ENCODE measurements at regions not wholly inside any gene's neighbourhood (a gene's known extent, or its start where the extent isn't known, plus 50 kb on each side); places are given as distances from the start of the nearest gene placed in this dataset.

DNA sequence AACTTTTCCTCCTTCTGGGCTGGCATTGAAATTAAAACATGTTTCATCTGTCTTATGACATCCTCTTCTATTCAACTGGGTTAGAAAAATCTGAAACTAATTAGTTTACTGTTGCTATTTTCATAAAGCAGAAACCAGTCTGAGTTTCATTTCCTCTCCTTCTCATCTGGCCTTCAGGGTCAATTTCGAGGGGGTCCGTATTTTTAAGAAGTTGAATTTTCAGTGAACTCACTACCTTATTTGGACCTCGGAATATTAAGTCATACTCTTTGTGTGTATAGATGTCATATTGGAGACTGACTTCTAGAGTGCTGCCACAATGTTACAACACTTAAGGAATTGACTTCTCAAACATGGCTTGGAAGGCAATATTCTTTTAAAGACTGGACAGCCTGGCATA is 485.9 kb downstream of the SQOR start:
- DNase-seq: no peak

DNA sequence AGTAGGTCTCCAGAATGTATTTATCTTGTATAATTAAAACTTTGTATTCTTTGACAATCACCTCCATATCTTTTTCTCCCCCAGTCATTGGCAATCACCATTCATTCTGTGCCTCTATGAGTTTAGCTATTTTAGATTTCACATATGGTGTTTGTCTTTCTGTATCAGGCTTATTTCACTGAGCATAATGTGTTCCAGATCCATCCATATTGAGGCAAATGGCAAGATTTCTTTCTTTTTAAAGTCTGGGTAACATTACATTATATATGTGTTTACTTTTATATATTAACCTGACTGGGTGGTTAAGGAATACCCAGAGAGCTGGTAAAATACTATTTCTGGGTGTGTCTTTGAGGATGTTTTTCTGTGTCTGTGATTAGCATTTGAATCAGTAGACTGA is 486.6 kb downstream of the SQOR start:
- no peak for DNase-seq

DNA sequence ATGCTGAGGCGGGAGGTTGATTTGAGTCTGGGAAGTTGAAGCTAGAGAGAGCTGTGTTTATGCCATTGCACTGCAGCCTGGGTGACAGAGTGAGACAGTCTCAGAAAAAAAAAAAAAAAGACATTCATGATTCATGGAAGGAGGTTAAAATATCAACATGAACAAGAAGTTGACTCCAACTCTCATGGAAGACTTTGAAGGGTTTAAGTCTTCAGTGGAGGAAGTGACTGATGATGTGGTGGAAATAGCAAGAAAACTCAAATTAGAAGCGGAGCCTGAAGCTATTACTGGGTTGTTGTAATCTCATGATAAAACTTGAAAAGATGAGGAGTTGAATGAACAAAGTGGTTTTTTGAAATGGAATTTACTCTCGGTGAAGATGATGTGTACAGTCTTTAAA is 491.8 kb downstream of the SQOR start:
- DNase-seq: no peak

- no peak for DNase-seq
Measured at GRCh38 chr15:46127361-46127874, 492.6 kb downstream of the SQOR start.

GRCh38 chr15:46129145-46129544 is 494.3 kb downstream of the SQOR start:
- DNase-seq: no peak

- no peak for DNase-seq
Measured at GRCh38 chr15:46131876-46132275, 497.0 kb downstream of the SQOR start.

DNA sequence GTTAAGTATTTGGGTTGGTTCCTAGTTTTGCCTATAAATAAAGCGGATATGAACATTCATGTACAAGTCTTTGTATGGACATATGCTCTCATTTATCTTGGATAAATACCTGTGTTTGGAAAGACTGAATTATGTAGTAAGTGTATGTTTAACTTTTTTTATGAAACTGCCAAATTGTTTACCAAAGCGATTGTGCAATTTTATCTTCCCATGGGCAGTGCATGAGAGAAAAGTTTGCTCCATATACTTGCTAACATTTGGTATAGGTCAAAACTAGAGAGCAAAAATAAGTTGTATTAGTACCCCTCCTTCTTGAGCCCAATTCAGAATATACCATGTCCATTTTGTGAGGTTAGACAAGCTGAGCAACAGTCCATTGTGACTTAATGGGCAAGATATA is 502.6 kb downstream of the SQOR start:
- no peak for DNase-seq

- DNase-seq: no peak
Measured at GRCh38 chr15:46146002-46146401, 511.2 kb downstream of the SQOR start.

DNA sequence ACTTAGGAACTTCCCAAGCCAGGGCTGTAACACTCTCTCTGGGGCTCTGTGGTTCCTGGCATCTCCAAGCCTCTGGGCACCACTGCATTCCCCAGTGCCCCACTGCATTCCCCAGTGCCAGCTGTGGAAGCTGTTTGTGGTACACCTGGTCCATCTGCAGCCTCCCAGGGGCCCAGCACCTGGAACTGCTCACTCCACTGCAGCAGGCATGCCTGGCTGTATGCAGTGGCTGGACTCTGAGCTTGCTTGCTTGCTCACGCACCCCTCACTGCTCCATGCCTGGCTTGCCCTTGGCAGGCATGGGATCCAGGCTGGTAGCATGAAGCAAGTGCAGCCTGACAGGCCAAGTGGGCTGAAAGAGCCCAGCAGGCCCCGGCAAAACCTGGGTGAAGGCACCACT is 512.1 kb downstream of the SQOR start:
- no peak for DNase-seq

GRCh38 chr15:46151786-46152185 is 517.0 kb downstream of the SQOR start:
- DNase-seq: no peak

DNA sequence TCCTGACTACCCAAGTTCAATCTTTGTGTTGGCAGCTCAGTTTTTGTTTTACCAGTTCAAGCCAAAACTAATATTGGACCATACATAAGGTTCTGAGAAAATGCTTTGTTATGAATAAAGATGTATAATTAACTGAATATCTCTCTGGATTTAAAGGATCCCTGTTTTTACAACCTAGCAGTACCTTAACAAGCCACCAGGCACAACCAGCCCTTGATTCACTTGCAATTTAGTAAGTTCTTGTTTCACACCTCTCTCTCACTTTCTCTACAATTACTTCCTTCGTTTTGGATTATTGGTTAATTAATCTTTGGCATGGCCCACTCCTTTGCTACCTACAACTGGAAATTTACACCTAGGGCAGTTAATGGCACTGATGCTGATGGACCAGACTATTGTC is 531.9 kb downstream of the SQOR start:
- DNase-seq: no peak

- no peak for DNase-seq
Measured at GRCh38 chr15:46170326-46170725, 535.5 kb downstream of the SQOR start.

GRCh38 chr15:46174122-46174521 is 539.3 kb downstream of the SQOR start:
- no peak for DNase-seq

GRCh38 chr15:46177219-46177618 is 542.4 kb downstream of the SQOR start:
- DNase-seq: no peak

DNA sequence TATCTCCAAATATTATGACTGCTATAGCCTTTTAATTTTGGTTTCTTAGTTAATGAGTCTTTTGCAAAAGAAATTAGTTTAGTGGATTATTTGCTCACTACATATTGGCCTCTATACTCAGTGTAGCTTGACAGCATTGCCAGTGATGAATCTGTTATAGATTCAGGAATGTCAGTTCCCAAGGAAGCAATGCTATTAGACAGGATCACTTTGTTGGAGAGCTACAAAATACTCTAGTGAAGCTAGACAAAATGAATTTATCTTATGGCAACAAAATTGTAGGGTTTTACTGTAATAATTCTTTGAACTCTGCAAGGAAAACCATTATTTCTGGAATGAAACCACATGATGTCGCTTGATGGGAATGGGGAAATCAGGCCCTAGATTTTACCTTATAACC is 543.3 kb downstream of the SQOR start:
- no peak for DNase-seq

GRCh38 chr15:46207341-46207740 is 572.5 kb downstream of the SQOR start:
- DNase-seq: no peak

GRCh38 chr15:46213551-46213950 is 578.7 kb downstream of the SQOR start:
- DNase-seq: no peak

DNA sequence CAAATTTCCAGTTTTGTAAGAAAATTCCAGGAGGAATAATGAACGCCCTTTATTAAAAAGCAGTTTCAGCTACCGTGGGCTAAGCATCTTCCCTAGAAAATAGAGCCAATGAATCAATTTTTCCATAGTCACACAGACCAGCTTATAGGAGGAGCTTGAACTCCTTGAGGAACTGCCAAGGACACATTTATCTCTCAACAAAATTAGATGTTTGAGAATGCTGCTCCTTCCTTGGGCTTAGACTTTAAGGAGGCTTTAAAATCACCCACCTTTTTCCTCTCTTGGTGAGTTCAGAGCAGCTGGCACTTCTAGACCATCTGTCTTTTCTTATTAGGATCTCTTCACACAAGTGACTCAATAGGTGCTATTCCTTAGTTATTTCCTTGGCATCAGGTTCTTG is 588.0 kb downstream of the SQOR start:
- DNase-seq: peak; percentile 40

- DNase-seq: no peak
Measured at GRCh38 chr15:46229263-46229662, 594.4 kb downstream of the SQOR start.

GRCh38 chr15:46231786-46232185 is 597.0 kb downstream of the SQOR start:
- DNase-seq: peak; percentile 71

GRCh38 chr15:46232471-46232870 is 597.6 kb downstream of the SQOR start:
- no peak for DNase-seq

- DNase-seq: no peak
Measured at GRCh38 chr15:46242935-46243334, 608.1 kb downstream of the SQOR start.

DNA sequence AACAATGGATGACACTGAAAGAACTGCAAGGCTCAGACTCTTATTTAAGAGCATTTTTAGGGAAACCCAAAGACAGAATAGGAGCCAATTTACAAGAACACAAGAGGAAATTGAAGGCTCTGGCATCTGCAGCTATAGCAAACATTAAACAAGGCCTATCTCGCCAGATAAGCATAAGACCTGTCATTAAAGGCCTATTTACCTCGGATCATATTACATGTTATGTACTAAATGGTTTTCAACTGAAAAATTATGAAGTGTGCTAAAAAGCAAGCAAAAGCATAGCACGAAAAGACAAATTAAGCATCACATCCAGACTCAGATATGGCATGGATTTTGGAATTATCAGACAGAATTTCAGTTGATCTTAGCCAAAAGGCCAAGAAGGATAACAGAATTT is 617.1 kb downstream of the SQOR start:
- peak; percentile 69 for DNase-seq

- no peak for DNase-seq
Measured at GRCh38 chr15:46258056-46258455, 623.2 kb downstream of the SQOR start.

- no peak for DNase-seq
Measured at GRCh38 chr15:46260937-46261336, 626.1 kb downstream of the SQOR start.
